ENCODE measurements at regions not wholly inside any gene's neighbourhood (a gene's known extent, or its start where the extent isn't known, plus 50 kb on each side); places are given as distances from the start of the nearest gene placed in this dataset.
"Not testable (repeated sequence)": the region's sequence is repeated elsewhere in the genome, so short reads cannot be mapped to it uniquely, and the experiment has no call there.

DNA sequence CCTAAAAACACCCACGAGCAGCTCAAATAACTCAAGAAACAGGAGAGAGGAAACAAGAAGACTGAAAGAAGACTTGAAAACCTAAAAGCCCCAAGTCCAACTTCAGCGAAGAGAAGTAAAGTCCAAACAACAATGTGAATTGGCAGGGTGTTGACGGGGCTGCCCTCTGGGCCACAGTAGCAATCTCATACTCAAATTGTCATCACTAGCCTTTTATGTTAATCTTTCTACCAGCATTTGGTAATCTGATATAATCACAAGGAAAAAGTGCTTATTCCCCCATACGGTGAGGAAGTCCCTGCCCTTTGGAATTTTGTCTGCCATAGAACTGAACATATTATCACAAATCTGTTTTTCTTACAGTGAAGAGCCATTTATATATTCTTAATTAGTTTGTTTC is 51.5 kb upstream of the IFNE start:
- DNase-seq: no peak

DNA sequence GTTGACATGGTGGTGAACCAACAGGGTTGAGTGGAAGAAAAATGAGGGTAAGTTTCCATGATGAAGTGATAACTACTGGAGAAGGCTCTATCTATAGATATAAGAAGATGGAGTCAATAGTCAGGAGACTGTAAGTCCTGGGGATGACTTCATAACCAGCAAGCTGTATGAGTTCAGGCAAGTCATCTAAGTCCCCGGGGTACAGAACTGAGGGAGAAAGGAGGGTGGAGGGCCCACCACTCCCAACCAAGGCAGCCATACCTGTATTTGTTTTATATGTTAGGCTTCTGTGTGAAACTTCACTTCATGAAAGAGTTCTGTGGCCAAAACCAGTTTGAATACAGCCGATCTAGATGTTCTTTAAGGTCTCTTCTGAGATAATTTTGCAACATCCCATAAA is 53.3 kb upstream of the IFNE start:
- DNase-seq: no peak

DNA sequence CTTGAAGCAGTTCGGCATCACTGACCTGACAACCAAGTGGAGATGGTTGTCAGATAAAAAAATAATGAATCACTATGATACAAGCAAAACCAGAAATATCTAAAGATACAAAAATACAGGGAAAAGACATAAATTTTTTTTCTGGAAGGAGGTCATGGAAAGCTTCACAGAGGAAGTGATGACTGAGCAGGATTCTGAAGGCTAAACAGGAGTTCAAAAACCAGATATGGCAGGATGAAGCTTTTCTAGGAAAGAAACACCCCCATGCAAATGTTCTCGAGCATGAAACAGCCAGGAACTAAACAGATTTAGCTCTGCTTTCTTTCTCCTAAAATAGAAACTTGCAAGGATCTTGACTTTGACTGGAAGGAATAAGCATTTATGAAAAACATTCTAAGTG is 60.7 kb upstream of the IFNE start:
- no peak for DNase-seq

DNA sequence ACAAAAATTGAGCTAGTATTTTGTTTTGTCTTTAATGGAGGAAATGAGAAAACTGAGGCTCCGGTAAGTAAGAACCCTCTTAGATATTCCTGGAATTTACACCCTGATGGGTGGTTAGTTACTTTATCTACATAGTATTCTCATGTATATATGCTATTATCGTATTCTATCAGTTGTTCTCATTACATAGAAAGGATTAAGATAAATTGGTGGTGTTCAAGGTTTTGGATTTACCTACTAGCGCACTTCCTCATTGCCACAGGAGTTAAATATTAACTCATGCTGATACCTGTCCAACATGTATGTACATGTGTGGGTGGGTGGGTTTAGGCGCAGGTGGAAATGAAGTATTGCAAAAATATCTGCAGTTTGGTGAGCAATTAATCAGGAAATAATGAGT is 61.1 kb upstream of the IFNE start:
- no peak for DNase-seq

DNA sequence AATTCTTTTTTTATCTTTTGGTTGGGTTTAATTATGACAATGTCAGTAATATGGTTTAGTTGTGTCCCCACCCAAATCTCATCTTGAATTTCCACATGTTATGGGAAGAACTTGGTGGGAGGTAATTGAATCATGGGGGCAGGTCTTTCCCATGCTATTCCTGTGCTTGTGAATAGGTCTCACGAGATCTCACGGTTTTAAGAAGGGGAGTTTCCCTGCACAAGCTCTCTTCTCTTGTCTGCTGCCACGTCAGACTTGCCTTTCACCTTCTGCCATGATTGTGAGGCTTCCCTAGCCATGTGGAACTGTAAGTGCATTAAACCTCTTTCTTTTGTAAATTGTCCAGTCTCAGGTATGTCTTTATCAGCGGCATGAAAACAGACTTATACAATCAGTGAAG is 61.7 kb upstream of the IFNE start:
- DNase-seq: not testable (repeated sequence)

DNA sequence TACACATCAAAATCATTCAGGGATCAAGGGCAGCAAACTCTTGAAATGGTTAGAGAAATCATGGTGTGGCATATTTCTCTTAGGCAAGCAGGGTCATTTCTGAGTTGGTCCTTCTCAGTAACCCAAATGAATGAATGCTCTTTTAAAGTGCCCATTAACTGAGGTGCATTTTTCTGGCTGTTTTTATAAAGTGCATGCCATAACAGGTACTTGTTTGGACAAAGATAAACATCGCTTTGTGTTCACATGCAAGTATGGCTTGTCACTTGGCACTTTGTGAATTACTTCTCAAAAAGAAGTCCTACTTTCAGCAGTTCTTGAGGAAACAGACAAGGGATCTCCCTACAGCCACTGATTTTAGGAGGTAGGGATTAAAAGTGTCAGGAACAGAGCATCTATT is 64.8 kb upstream of the IFNE start:
- DNase-seq: no peak

DNA sequence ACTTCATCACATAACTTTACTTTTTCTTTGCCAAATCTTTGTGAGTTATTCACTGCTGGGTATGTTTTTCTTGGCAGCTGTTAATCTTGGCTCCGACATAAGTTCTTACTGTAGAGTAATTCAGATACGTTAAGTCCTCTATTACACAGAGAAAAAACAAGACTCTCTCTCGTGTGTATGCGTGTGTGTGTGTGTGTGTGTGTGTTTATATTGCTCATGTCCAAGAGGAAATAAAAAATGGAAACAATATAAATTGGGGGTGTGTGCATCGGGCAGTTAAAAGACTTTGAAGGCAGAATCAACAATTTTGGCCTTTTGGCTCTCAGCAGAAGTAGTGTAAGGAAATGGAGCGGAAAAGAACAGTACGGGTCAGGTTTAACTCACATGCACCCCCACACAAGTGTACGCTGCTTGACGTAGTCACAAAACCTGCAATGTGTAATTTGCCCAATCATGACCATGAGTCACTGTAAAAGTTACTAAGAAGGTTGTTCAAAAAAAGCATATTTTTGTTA is 67.2 kb upstream of the IFNE start:
- DNase-seq: no peak

DNA sequence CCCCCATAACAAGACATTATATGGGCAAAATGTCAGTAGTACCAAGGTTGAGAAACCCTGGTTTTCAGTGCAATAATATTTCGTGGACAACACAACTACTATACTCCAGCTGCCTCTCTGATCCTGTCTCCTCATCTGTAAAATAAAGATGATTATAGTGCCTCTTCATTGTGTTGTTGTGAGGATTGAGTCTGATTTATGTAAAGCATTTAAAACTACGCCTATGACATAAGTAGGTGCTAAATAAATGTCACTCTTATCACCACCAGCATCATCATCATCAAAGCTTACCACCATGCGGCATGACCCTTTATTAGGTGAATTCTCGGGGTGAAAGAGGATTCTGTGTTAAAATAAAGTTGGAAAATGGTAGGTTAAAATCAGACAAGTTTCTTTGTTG is 67.8 kb upstream of the IFNE start:
- DNase-seq: no peak

DNA sequence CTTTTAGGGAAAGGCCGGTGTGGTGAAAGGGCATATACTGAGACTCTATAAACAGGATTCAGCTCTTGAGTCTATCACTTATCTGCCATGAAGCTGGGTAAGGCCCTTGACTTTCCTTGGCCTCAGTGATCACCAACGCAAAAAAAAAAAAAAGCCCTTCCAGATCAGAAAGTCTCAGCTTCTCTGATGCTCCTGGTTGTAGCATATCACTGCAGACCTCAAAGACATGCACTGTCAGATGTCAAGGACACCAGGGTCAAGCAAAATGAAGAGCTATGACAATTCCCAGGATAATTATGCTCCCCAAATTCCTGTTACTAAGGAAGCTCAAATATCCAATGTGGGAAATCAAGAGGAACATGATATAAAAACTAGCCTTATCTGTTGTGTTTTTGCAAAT is 68.3 kb upstream of the IFNE start:
- no peak for DNase-seq

DNA sequence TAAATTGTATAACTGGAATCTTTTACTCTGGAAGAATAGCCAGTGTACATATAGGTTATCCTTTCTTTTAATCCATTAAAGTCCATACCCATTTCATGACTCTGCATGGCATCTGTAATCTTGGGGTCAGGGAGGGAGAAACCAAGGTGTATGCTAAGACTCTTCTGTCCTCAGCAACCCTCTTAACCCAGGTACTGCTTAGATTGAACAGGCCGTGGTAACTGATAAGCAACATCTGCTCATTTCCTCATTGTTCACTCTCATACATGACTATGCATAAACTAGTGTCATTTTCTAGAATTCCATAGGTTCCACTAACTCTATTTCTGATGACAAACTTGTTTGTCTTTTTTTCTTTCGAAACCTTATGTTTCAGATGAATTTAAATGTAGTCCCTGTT is 69.3 kb upstream of the IFNE start:
- DNase-seq: no peak

DNA sequence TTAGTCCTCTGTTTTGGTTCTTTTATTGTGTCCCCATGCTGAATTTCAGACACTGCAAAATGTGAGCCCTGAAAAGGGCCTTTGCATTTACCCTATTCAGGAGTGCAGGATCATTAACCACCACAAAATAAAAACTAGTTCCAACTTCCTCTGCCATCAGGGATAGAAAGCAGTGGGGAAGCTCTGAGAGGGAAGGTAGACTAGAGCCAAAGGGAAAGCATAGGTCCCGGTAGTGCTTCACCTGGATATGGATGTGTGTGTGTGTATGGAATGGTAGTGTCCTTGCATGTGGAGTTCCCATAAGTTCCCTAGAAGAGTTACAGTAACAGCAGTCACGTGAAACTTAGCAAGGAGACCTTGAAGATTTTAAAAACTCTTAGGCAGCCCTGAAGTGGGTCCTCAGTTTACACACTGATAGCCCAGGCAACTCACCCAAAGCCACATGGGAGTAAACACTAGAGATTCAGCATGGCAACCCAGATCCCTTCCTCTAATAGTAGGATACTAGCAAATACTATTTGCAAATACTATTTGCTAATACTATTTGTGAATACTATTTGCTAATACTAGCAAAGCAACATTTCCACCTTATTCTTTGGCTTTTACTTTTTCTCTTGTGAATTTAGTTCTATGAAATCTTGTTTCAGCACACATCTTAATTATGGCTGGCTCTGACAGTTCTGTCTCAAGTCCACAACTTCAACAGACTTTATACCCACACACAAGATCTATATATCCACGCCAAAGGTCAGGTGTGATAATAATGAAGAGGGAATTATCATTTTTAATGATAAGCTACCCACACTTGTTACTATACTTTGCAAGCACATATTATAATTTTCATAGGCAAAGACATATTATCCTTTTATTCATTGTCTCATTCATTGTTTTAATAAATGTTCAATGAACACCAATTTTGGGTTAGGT is 70.4 kb upstream of the IFNE start:
- DNase-seq: no peak

DNA sequence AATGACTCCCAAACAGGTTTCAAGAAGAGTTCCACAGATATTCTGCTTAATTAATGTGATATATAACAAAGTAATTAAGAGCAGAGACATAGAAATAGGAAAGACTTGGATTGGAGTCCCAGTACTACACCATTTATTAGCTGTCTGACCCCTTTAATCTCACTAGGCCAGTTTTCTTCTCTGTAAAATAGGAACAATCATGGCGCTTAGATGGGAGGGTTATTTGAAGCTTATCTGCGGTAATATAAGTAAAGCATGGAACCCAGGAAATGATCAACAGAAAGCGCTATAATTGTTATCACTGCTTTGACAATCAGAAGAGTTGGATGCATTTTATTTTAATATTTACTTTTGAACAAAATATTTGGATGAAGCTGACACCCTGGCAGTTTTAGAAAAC is 71.3 kb upstream of the IFNE start:
- no peak for DNase-seq

DNA sequence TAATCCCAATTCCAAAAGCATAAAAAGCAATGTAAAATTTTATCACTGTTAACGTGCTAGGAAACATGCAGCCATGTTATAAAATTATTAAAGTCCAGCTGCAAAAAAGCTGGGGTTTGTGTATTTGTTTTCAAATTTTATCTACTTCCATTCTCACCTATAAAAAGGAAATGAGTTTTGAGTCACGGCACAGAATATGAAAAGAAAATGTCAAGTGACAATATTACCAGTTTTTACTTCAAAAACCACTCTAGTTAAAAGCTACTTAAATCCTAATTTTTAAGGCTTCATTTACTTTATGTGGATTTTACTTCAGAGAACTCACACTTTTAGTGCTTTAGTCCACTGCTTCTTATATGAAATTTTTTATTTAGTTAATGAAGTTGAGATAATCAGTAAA is 72.7 kb upstream of the IFNE start:
- no peak for DNase-seq

DNA sequence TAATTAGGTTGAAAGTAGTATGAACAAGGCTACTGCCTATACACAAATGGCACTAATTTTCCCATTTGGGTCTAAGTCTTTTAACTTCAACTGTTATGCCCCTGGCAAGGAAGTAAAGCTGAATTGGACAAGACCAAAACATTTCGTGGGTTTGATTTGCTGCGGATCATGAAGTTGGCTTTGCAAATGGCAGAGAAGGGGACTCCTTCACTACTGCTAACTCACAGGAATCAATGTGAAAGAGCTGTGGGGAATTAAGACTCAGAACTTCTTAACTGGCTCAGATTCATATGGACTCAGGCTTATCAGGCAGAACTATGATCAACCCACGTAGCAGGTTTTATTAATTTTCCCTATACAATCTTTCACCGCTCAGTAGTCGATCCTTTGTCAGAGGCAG is 73.8 kb upstream of the IFNE start:
- no peak for DNase-seq

DNA sequence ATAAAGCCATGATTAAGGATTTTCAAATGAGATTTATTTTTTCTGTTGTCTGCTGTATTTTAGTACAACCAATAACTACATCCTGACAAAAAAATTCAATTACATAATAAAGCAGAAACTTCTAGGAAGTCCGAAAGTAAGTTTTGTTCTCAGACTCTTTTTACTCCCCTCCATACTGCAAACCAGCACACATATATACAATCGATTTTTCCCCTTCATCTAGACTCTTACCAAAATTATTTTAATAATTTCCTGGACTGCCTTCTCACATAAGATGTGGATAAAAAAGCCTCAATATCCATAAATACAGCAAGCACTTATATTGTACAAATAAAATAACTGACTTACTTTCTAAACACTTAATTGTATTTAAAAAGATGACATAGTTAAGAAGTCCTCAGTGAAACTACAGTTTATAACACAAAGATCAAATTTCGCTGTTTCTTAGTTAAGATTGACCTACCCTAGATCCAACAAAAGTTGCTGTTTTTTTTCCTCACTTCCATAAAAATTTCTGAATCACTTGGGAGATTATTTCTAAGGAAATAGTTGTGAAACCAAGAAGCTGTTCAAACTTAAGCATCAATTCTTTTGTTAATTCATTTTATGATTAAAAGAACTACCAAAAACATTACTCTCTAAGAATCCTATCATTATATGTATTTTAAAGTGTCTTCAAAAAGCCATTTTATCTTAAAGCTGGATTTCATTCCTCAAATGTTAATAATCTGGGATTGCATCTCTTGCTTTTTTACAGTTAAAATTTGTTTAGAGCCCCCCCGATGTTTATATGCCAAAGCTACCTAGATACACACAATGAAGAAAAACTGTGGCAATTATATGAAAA is 74.7 kb upstream of the IFNE start:
- no peak for DNase-seq

DNA sequence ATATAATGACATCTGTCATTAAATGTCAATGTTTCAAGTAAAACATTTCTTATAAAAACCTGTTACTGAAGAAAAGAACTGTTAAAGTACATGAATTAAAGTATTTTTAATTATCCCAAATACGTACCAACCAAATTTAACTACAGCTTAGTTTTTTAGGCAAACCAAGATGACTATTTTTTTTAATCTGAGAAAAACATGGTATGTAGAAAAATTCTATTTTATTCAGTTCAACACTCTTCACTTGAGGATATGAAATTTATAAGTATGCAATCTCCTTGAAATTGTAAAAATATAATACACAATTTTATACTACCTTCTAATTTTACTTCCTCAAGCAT is 75.3 kb upstream of the IFNE start:
- DNase-seq: no peak

DNA sequence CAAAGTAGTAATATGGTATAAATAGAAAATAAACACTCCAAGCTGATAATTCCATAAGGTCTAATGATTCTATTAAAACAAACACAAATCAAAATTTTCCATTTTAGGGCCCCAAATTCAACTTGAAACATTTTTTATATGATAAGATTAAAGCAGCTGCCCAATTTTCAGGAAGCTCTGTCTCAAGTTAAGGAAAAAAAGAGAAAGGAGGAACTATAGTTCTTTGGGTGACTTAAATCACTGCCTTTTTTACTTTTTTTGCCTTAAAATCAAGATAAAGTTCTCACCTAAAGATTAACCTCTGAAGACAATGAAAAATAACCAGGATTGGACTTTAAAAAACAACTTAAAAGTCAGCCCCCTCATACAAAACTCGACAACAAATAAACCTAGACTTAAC is 76.0 kb upstream of the IFNE start:
- DNase-seq: no peak

DNA sequence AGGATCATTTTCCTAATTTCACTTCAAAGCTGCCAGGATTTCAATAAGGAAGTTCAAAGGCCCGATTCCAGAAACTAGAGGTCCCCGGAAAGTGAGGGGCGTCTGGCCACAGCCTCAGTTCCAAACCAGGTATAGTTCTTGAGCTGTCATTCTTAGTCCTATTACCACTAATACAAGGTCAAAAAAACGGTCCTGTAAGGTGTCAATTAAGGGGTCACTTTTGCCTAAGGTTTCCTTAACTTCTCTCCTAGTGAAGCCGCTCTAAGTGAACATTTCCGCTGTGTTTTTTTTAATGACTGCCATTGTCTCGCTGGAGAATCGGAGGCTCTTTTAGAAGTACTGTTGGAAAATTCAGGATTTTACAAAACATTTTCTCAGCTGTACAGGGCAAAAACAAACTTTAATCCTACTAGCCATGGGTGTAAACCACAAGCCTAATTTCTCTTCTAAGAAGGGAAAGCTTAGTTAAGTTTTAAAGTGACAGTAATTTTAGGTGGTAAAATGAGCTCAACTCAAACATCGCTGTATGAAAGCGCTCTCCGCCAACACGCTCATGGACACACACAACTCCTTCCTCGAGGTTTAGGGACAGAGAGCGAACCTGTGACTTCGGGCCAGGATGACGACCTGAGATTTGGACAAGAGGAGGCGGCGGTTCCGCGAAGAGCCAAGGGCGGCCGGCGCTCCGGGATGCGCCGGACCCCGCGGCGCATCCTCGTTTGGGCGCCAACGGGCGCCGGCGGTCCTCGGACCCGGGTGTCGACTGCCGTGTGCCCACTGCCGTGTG is 76.7 kb upstream of the IFNE start:
- DNase-seq: no peak

DNA sequence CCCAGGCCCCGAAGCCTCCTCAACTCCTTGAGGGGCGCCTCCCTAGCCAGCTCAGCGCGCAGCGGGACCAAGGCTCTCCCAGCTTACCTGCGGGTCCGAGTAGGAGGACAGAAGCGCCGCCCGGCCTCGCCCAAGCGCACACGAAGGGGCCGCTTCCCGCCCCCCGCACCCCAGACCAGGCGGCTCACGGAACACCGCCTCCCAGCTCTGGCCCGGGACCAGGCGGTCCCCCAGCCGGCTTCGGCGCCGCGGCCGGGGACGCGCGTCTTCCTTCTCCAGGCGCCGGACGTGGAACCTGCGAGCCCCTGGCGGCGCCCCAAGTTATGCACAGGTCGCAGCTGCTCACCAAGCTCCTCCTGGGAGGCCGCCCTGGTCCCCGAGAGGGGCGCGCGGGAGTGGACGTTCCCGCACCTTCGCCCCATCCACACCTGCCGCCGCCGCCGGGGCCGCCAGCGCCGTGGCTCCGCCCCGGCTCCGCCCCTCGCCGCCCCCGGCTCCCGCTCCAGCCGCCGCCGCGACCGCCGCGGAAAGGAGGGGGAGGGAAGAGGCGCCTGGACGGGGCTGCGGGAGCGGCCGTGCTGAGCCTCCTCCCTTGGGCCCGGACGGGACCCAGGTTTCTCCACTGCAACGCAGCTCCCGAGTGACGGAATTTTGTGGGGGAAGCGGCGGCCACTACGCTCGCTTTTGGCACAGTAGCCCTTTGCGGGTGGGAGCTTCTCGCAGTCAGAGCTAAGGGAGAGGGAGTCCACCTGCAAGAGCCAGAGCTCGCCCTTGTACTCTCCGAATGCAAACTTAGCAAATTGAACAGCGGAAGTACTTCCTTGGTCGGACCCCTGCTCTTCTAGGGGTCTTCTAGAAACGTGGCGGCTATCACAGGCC is 77.5 kb upstream of the IFNE start:
- DNase-seq: peak; percentile 26

DNA sequence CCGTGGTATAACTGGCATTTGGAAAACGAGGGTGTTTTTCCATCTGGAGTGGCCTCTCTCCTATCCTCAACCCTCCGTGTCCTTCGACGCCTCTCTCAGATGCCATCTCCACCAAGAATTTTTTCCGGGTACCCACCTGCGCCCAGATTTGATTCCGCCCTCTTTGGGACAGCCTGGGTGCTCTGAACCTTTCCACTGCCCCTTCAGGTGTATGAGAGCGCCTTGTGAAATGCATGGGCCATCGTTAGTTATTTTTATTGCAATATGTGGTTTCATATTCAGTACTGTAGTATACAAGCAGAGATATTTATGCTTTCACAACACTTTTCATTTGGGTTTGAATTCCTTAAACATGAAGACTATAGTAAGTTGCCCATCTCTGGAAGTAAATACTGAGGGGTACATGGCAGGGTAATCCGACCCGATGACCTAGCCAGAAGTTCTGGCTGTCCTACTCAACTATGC is 78.2 kb upstream of the IFNE start:
- no peak for DNase-seq

DNA sequence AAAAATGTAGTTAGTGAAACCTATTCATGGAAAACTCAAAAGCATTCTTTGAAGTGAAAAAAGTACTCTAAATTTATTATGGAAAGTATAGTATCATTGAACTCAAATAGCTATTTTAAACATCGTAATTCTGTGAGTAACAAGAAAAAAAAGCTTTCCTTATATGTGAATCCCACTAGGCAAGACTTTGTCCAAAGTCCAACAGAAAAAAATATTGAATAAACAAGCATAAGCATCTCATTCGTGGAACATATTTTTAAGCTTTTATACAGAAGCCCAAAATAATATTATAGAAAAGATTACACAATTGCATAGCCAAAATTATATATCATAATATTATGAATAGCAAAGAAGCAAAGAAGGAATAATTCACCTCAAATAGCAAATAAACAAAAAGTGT is 79.4 kb upstream of the IFNE start:
- no peak for DNase-seq

DNA sequence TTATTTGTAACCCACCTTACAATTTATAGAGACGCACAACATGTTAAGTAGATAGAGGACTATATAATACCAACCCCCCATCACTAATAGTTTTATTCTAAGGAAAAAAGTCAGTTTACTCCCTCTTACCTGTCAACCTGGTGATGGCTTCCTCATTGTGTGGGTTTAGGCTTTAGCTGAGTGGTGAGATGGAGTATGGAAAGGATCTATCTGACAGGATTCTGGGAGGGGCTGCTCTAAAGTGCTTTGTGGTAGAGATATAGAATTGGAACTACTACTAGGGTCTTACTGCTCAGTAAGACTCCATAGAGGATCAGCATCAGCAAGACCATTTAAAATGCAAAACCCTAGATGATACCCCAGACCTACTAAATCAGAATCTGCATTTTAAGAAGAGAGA is 82.1 kb upstream of the IFNE start:
- no peak for DNase-seq

Data from NCI-H1048 (cell line).